Keratinocyte (primary cell): ENCODE measurements at regions not wholly inside any gene's neighbourhood (a gene's known extent, or its start where the extent isn't known, plus 50 kb on each side); places are given as distances from the start of the nearest gene placed in this dataset.

Experiments
- DNase-seq: peaks from one replicate; pipeline ENCODE4 v3.0.0-alpha.2; 2011; ENCODE audit warnings: low read depth, missing footprints, low spot score
- FAIRE-seq: peaks from 2 replicates; lab custom pipeline; 2011; peaks lifted over from hg19 to GRCh38; lab: Jason Lieb, UNC
- H2AFZ ChIP-seq: 2 replicates; pipeline ENCODE4 v1.6.0; 2012; ENCODE audit warnings: low read length, control low read depth, inconsistent platforms; ENCODE audit not compliant: control insufficient read depth
- H3K27ac ChIP-seq: 2 replicates; pipeline ENCODE4 v1.5.1; 2011; ENCODE audit warnings: low read length; ENCODE audit not compliant: control insufficient read depth, insufficient read depth
- H3K27me3 ChIP-seq: 3 replicates; pipeline ENCODE4 v1.6.0; 2011; ENCODE audit warnings: low read length; ENCODE audit not compliant: control insufficient read depth, insufficient read depth; ENCODE audit errors: extremely low read depth
- H3K36me3 ChIP-seq, 2 experiments: 2 replicates in 1 of 2; 3 replicates in 1 of 2; pipeline ENCODE4 v1.5.1; 2011; ENCODE audit warnings: low read length in 2 of 2, mild to moderate bottlenecking in 1 of 2; ENCODE audit not compliant: control insufficient read depth in 2 of 2, insufficient read depth in 2 of 2; ENCODE audit errors: extremely low read depth in 1 of 2
- H3K4me1 ChIP-seq: 3 replicates; pipeline ENCODE4 v1.5.1; 2011; ENCODE audit warnings: low read length; ENCODE audit not compliant: control insufficient read depth, insufficient read depth; ENCODE audit errors: extremely low read depth
- H3K4me2 ChIP-seq: 3 replicates; pipeline ENCODE4 v1.6.0; 2011; ENCODE audit warnings: low read depth, low read length; ENCODE audit not compliant: control insufficient read depth, insufficient read depth; ENCODE audit errors: extremely low read depth
- H3K4me3 ChIP-seq, 3 experiments: fragments of 200-600 bp in 1 of 3; sonication (generic) in 1 of 3; 2 replicates in 2 of 3; 3 replicates in 1 of 3; pipeline ENCODE4 v1.5.1; 2011 to 2016; ENCODE audit warnings: low read length in 3 of 3, mild to moderate bottlenecking in 3 of 3, control low read depth in 2 of 3, inconsistent platforms in 1 of 3, low read depth in 1 of 3, mixed read lengths in 1 of 3, mixed run types in 1 of 3, moderate library complexity in 1 of 3; ENCODE audit not compliant: control insufficient read depth in 2 of 3, insufficient read depth in 2 of 3; ENCODE audit errors: extremely low read depth in 1 of 3
- H3K79me2 ChIP-seq: 2 replicates; pipeline ENCODE4 v1.6.0; 2012; ENCODE audit warnings: low read length; ENCODE audit not compliant: control insufficient read depth, insufficient read depth
- H3K9ac ChIP-seq: 3 replicates; pipeline ENCODE4 v1.6.0; 2011; ENCODE audit warnings: low read length; ENCODE audit not compliant: control insufficient read depth, insufficient read depth; ENCODE audit errors: extremely low read depth
- H3K9me1 ChIP-seq: 3 replicates; pipeline ENCODE4 v1.6.0; 2011; ENCODE audit warnings: low read length; ENCODE audit not compliant: control insufficient read depth, insufficient read depth; ENCODE audit errors: extremely low read depth
- H3K9me3 ChIP-seq: 2 replicates; pipeline ENCODE4 v1.5.1; 2012; ENCODE audit warnings: low read depth, low read length; ENCODE audit not compliant: control insufficient read depth
- H4K20me1 ChIP-seq: 3 replicates; pipeline ENCODE4 v1.6.0; 2011; ENCODE audit warnings: low read length; ENCODE audit not compliant: control insufficient read depth, insufficient read depth; ENCODE audit errors: extremely low read depth
- CTCF ChIP-seq, 3 experiments: IDR thresholded peaks in 1 of 3; conservative IDR thresholded peaks in 1 of 3; optimal IDR thresholded peaks in 1 of 3; 2 replicates in 2 of 3; 3 replicates in 1 of 3; pipeline versions ENCODE3 to v1.5.1; 2011; ENCODE audit warnings: low read length in 3 of 3, mild to moderate bottlenecking in 3 of 3, moderate library complexity in 2 of 3, control low read depth in 1 of 3, inconsistent platforms in 1 of 3; ENCODE audit not compliant: insufficient read depth in 2 of 3; ENCODE audit errors: extremely low read depth in 1 of 3
- EZH2 ChIP-seq: IDR thresholded peaks from one replicate; pipeline ENCODE4 v1.6.1; 2012; ENCODE audit warnings: inconsistent platforms, mild to moderate bottlenecking, low read length, moderate library complexity
- dilution Hi-C: fragments of 300-500 bp; cut with MboI; formaldehyde crosslinking; loops from one replicate; pipeline ENCODE4 v1.7.0; 2020; ENCODE audit warnings: low sequenced_read_pairs; ENCODE audit not compliant: extremely low pct_ligation_motif_present

- no peaks in the 10 kb centered on the region for H3K27me3 ChIP-seq
- FAIRE-seq (no peak), DNase-seq (no peak)
- no peak overlapping the region for H3K9ac ChIP-seq
- peaks cover 6 to 7% of the 10 kb centered on the region in 2 experiments for H3K36me3 ChIP-seq
- TF ChIP-seq CTCF (optimal IDR thresholded peaks at IDR 0.05 in 1 of 3, IDR thresholded peaks at IDR 0.05 in 1 of 3, conservative IDR thresholded peaks at IDR 0.05 in 1 of 3; ENCODE audit: extremely low read depth in 1 of 3, insufficient read depth in 2 of 3, low read length in 3 of 3) (no peak), EZH2 (no peak)
- H3K27ac ChIP-seq: no peak overlapping the region
- peaks cover 15% of the 10 kb centered on the region for H3K4me1 ChIP-seq
- no peaks in the 10 kb centered on the region for H3K9me3 ChIP-seq
- no peaks in the 10 kb centered on the region for H3K79me2 ChIP-seq
- H3K4me3 ChIP-seq: no peak overlapping the region
- no peak overlapping the region for H3K4me2 ChIP-seq
- dilution Hi-C loops: no loop called here
- no peak overlapping the region for H2AFZ ChIP-seq
- H4K20me1 ChIP-seq: no peaks in the 10 kb centered on the region
- H3K9me1 ChIP-seq: no peaks in the 10 kb centered on the region
Measured at GRCh38 chr3:127037971-127038446, 55.1 kb downstream of the PLXNA1 start.

- Histone ChIP-seq H3K79me2 (no peaks in the 10 kb centered on the region), H3K27ac (no peak overlapping the region), H3K4me2 (no peak overlapping the region), H3K9me3 (no peaks in the 10 kb centered on the region), H4K20me1 (no peaks in the 10 kb centered on the region), H3K4me3 (no peak overlapping the region), H3K4me1 (peaks cover 20% of the 10 kb centered on the region), H3K9me1 (no peaks in the 10 kb centered on the region), H2AFZ (no peak overlapping the region), H3K27me3 (no peaks in the 10 kb centered on the region), H3K9ac (no peak overlapping the region), H3K36me3 (peaks cover 2 to 5% of the 10 kb centered on the region in 2 experiments)
- DNase-seq (no peak), FAIRE-seq (no peak)
- dilution Hi-C loops: no loop called here
- TF ChIP-seq EZH2 (no peak), CTCF (optimal IDR thresholded peaks at IDR 0.05 in 1 of 3, IDR thresholded peaks at IDR 0.05 in 1 of 3, conservative IDR thresholded peaks at IDR 0.05 in 1 of 3; ENCODE audit: extremely low read depth in 1 of 3, insufficient read depth in 2 of 3, low read length in 3 of 3) (no peak)
Measured at GRCh38 chr3:127038466-127038865, 55.6 kb downstream of the PLXNA1 start.
